ENCODE measurements at regions not wholly inside any gene's neighbourhood (a gene's known extent, or its start where the extent isn't known, plus 50 kb on each side); places are given as distances from the start of the nearest gene placed in this dataset.

DNA sequence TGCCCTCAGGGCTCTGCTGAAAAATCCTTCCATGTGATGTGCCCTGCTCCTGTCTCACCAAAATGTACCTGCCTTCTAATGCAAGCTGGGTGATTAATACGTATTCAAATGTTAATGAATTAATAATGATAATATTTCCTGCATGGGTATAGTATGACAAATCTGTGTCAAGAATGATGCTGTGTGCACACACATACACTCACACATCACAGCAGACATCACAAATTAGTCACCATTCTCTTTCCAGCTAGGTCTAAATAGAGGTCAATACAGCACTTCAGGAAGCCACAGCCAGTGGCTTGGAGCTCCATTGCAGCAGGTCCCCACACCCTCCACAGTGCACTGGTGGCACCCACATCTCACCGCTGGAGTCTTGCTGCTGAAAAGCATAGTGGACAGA, 681.2 kb upstream of the NRP1 start:
- TF ChIP-seq FOXP2 (optimal IDR thresholded peaks at IDR 0.05; ENCODE audit: borderline replicate concordance, extremely low read depth, extremely low read length, insufficient read depth) (no peak), SIN3A (IDR thresholded peaks at IDR 0.05; ENCODE audit: borderline replicate concordance, insufficient read depth, low read length) (no peak), TAF1 (IDR thresholded peaks at IDR 0.05; ENCODE audit: borderline replicate concordance, insufficient read depth, low read length) (no peak), POLR2AphosphoS5 (IDR thresholded peaks at IDR 0.05; ENCODE audit: low read depth, low read length) (no peak)
- TF ChIP-seq, protein P1, sequence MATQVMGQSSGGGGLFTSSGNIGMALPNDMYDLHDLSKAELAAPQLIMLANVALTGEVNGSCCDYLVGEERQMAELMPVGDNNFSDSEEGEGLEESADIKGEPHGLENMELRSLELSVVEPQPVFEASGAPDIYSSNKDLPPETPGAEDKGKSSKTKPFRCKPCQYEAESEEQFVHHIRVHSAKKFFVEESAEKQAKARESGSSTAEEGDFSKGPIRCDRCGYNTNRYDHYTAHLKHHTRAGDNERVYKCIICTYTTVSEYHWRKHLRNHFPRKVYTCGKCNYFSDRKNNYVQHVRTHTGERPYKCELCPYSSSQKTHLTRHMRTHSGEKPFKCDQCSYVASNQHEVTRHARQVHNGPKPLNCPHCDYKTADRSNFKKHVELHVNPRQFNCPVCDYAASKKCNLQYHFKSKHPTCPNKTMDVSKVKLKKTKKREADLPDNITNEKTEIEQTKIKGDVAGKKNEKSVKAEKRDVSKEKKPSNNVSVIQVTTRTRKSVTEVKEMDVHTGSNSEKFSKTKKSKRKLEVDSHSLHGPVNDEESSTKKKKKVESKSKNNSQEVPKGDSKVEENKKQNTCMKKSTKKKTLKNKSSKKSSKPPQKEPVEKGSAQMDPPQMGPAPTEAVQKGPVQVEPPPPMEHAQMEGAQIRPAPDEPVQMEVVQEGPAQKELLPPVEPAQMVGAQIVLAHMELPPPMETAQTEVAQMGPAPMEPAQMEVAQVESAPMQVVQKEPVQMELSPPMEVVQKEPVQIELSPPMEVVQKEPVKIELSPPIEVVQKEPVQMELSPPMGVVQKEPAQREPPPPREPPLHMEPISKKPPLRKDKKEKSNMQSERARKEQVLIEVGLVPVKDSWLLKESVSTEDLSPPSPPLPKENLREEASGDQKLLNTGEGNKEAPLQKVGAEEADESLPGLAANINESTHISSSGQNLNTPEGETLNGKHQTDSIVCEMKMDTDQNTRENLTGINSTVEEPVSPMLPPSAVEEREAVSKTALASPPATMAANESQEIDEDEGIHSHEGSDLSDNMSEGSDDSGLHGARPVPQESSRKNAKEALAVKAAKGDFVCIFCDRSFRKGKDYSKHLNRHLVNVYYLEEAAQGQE (IDR thresholded peaks at IDR 0.05; ENCODE audit: insufficient read depth in 1 of 2, low read depth in 2 of 2, low read length in 2 of 2), result no peak

- TF ChIP-seq FOXP2 (optimal IDR thresholded peaks at IDR 0.05; ENCODE audit: borderline replicate concordance, extremely low read depth, extremely low read length, insufficient read depth), result no peak
- no peak for TF ChIP-seq SIN3A (IDR thresholded peaks at IDR 0.05; ENCODE audit: borderline replicate concordance, insufficient read depth, low read length)
- TF ChIP-seq POLR2AphosphoS5 (IDR thresholded peaks at IDR 0.05; ENCODE audit: low read depth, low read length), result no peak
- TF ChIP-seq, protein P1 (IDR thresholded peaks at IDR 0.05; ENCODE audit: insufficient read depth in 1 of 2, low read depth in 2 of 2, low read length in 2 of 2), result no peak
- TF ChIP-seq TAF1 (IDR thresholded peaks at IDR 0.05; ENCODE audit: borderline replicate concordance, insufficient read depth, low read length), result no peak
Observed at GRCh38 chr10:34013235-34013634, 678.8 kb upstream of the NRP1 start.

GRCh38 chr10:34010891-34011290, 676.4 kb upstream of the NRP1 start:
- TF ChIP-seq, protein P1 (IDR thresholded peaks at IDR 0.05; ENCODE audit: insufficient read depth in 1 of 2, low read depth in 2 of 2, low read length in 2 of 2), result no peak
- no peak for TF ChIP-seq FOXP2 (optimal IDR thresholded peaks at IDR 0.05; ENCODE audit: borderline replicate concordance, extremely low read depth, extremely low read length, insufficient read depth)
- no peak for TF ChIP-seq POLR2AphosphoS5 (IDR thresholded peaks at IDR 0.05; ENCODE audit: low read depth, low read length)
- no peak for TF ChIP-seq TAF1 (IDR thresholded peaks at IDR 0.05; ENCODE audit: borderline replicate concordance, insufficient read depth, low read length)
- no peak for TF ChIP-seq SIN3A (IDR thresholded peaks at IDR 0.05; ENCODE audit: borderline replicate concordance, insufficient read depth, low read length)

GRCh38 chr10:34008656-34009055, 674.2 kb upstream of the NRP1 start:
- TF ChIP-seq TAF1 (IDR thresholded peaks at IDR 0.05; ENCODE audit: borderline replicate concordance, insufficient read depth, low read length) (no peak), POLR2AphosphoS5 (IDR thresholded peaks at IDR 0.05; ENCODE audit: low read depth, low read length) (no peak), SIN3A (IDR thresholded peaks at IDR 0.05; ENCODE audit: borderline replicate concordance, insufficient read depth, low read length) (no peak), FOXP2 (optimal IDR thresholded peaks at IDR 0.05; ENCODE audit: borderline replicate concordance, extremely low read depth, extremely low read length, insufficient read depth) (no peak)
- TF ChIP-seq, protein P1 (IDR thresholded peaks at IDR 0.05; ENCODE audit: insufficient read depth in 1 of 2, low read depth in 2 of 2, low read length in 2 of 2), result no peak

DNA sequence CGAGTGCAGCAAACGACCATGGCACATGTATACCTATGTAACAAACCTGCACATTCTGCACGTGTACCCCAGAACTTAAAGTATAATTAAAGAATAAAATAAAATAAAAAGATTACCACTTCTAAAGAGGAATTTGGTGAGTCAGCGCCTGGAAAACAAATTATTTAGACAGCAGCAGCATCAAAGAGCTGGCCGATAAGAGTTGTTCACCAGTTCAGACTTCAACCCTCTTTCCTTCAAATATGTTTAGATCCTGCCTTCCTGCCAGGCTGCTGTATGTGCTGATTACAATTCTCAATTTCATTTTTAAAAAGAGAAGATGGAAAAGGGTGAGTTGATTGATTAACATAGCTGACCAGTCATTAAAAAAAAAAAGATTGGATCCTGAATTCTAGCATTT, 672.0 kb upstream of the NRP1 start:
- TF ChIP-seq, protein P1 (IDR thresholded peaks at IDR 0.05; ENCODE audit: insufficient read depth in 1 of 2, low read depth in 2 of 2, low read length in 2 of 2), result no peak
- TF ChIP-seq FOXP2 (optimal IDR thresholded peaks at IDR 0.05; ENCODE audit: borderline replicate concordance, extremely low read depth, extremely low read length, insufficient read depth), result no peak
- no peak for TF ChIP-seq TAF1 (IDR thresholded peaks at IDR 0.05; ENCODE audit: borderline replicate concordance, insufficient read depth, low read length)
- no peak for TF ChIP-seq SIN3A (IDR thresholded peaks at IDR 0.05; ENCODE audit: borderline replicate concordance, insufficient read depth, low read length)
- TF ChIP-seq POLR2AphosphoS5 (IDR thresholded peaks at IDR 0.05; ENCODE audit: low read depth, low read length), result no peak

All from PFSK-1 (cell line).